Liver (tissue), 8 donors: ENCODE measurements at regions not wholly inside any gene's neighbourhood (a gene's known extent, or its start where the extent isn't known, plus 50 kb on each side); places are given as distances from the start of the nearest gene placed in this dataset.

Experiments used
- DNase-seq: peaks from one replicate; pipeline ENCODE4 v3.0.0-alpha.2; 2017; ENCODE audit warnings: low spot score
- H3K27ac ChIP-seq, 2 donors: one replicate each; pipeline ENCODE4 v1.7.0; 2013; ENCODE audit warnings: inconsistent platforms in 2 of 2, low read length in 2 of 2, control low read depth in 1 of 2, low read depth in 1 of 2, mild to moderate bottlenecking in 1 of 2
- H3K27me3 ChIP-seq, 4 donors: one replicate each; pipeline versions ENCODE4 v1.6.1 to v1.7.0; 2013; ENCODE audit warnings: low read length in 3 of 4, inconsistent platforms in 1 of 4, mild to moderate bottlenecking in 1 of 4, moderate library complexity in 1 of 4; ENCODE audit not compliant: control insufficient read depth in 4 of 4, insufficient read depth in 4 of 4
- H3K36me3 ChIP-seq, 4 donors: one replicate each; pipeline versions ENCODE4 v1.6.1 to v1.7.0; 2013; ENCODE audit warnings: low read length in 3 of 4, mild to moderate bottlenecking in 3 of 4, low read depth in 1 of 4, moderate library complexity in 1 of 4; ENCODE audit not compliant: control insufficient read depth in 4 of 4, insufficient read depth in 3 of 4
- H3K4me1 ChIP-seq, 4 donors: one replicate each; pipeline versions ENCODE4 v1.6.1 to v1.7.0; 2013; ENCODE audit warnings: low read length in 3 of 4, mild to moderate bottlenecking in 3 of 4, moderate library complexity in 1 of 4; ENCODE audit not compliant: control insufficient read depth in 4 of 4, insufficient read depth in 4 of 4
- H3K4me3 ChIP-seq, 3 donors: one replicate each; pipeline versions ENCODE4 v1.6.1 to v1.7.0; 2013; ENCODE audit warnings: low read length in 3 of 3, control low read depth in 1 of 3, low read depth in 1 of 3, mild to moderate bottlenecking in 1 of 3
- H3K9ac ChIP-seq, 2 donors: one replicate each; pipeline ENCODE4 v1.7.0; 2013; ENCODE audit warnings: low read length in 2 of 2, mild to moderate bottlenecking in 2 of 2, moderate library complexity in 2 of 2, control low read depth in 1 of 2, low read depth in 1 of 2
- H3K9me3 ChIP-seq, 4 donors: one replicate each; pipeline versions ENCODE4 v1.6.1 to v1.7.0; 2013; ENCODE audit warnings: low read length in 3 of 4; ENCODE audit not compliant: control insufficient read depth in 4 of 4
- FOXA1 ChIP-seq: IDR thresholded peaks from 2 replicates; pipeline ENCODE4 v1.6.1; 2016; ENCODE audit warnings: antibody characterized with exemption
- GABPA ChIP-seq, 2 donors: IDR thresholded peaks in 1 of 2; conservative IDR thresholded peaks in 1 of 2; 2 replicates each; pipeline ENCODE4 v1.6.1; 2016; ENCODE audit warnings: antibody characterized with exemption in 2 of 2, mild to moderate bottlenecking in 1 of 2, moderate library complexity in 1 of 2
- HNF4A ChIP-seq, 2 donors: conservative IDR thresholded peaks; 2 replicates each; pipeline ENCODE4 v1.6.1; 2016; ENCODE audit warnings: antibody characterized with exemption in 2 of 2, mild to moderate bottlenecking in 2 of 2
- HNF4G ChIP-seq: IDR thresholded peaks from 2 replicates; pipeline ENCODE4 v1.6.1; 2016; ENCODE audit warnings: antibody characterized with exemption
- JUND ChIP-seq, 2 donors: IDR thresholded peaks; 2 replicates each; pipeline ENCODE4 v1.6.1; 2016; ENCODE audit warnings: antibody characterized with exemption in 2 of 2
- RAD21 ChIP-seq, 2 donors: IDR thresholded peaks; 2 replicates each; pipeline ENCODE4 v1.6.1; 2016; ENCODE audit warnings: antibody characterized with exemption in 2 of 2, mild to moderate bottlenecking in 2 of 2
- WGBS: extraction: QIAGEN DNeasy Blood & Tissue Kit; methylation state at CpG from one replicate; pipeline ENCODE4 v1.1.7; 2013; 5-methylcytosine and 5-hydroxymethylcytosine counted together
- TF ChIP-seq, protein P1 (sequence below): IDR thresholded peaks from 2 replicates; pipeline ENCODE4 v1.6.1; 2016; ENCODE audit warnings: antibody characterized with exemption
- TF ChIP-seq, protein P2 (sequence below): IDR thresholded peaks from 2 replicates; pipeline ENCODE4 v1.6.1; 2016; ENCODE audit warnings: antibody characterized with exemption
- TF ChIP-seq, protein P3 (sequence below): fragments of 150-350 bp; IDR thresholded peaks from 2 replicates; pipeline ENCODE4 v1.5.1; 2017; ENCODE audit warnings: improper control_type of control experiment, low read depth, low read length; ENCODE audit not compliant: missing input control
- donor health status: healthy.
- donor health status: healthy.
- donor health status: healthy.
- donor health status: healthy.
- donor health status: healthy.

DNA sequence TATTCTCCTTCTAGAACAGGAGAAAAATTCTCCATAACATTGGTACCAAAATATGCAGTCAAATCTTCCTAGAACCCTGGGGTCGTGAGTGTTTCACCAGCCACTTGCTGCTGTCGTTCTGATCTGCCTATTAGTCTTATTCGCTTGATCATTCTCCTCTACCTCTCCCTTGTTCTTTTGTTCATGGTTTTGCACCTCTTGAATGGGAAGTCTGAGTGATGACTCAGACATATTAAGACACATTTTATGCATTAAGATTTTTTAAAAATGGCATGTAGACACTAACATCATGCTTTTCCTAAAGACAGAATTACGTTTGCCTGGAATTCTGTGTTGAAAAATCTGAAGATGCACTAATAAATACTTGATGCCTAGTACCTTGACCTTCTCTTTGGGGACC lies 159.2 kb upstream of the LRIG3 start (continued):
- TF ChIP-seq RAD21 (IDR thresholded peaks at IDR 0.05) (no peak), HNF4A (conservative IDR thresholded peaks at IDR 0.05) (no peak)
- TF ChIP-seq, protein P1, sequence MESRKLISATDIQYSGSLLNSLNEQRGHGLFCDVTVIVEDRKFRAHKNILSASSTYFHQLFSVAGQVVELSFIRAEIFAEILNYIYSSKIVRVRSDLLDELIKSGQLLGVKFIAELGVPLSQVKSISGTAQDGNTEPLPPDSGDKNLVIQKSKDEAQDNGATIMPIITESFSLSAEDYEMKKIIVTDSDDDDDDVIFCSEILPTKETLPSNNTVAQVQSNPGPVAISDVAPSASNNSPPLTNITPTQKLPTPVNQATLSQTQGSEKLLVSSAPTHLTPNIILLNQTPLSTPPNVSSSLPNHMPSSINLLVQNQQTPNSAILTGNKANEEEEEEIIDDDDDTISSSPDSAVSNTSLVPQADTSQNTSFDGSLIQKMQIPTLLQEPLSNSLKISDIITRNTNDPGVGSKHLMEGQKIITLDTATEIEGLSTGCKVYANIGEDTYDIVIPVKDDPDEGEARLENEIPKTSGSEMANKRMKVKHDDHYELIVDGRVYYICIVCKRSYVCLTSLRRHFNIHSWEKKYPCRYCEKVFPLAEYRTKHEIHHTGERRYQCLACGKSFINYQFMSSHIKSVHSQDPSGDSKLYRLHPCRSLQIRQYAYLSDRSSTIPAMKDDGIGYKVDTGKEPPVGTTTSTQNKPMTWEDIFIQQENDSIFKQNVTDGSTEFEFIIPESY: no peak
- TF ChIP-seq, protein P2, sequence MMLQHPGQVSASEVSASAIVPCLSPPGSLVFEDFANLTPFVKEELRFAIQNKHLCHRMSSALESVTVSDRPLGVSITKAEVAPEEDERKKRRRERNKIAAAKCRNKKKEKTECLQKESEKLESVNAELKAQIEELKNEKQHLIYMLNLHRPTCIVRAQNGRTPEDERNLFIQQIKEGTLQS: no peak

DNA sequence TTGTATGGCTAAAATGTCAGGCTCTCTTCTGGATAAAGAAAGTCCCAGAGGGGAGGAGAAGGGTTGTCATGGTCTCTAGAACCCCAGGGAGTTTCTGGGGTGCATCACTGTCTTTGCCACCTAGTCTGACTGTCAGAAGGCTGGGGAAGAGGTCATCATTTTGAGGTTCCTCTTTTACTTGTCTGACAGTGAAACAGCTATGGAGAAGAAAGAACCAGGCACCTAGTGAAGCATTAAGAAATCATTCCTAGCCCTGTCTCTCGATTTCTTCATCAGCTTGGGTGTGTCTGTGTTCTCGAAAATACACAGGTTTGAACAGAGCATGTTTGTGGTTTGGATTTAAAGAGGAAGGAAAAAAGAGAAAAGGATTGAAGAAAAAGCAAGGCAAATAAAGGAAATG lies 158.7 kb upstream of the LRIG3 start:
- H3K9ac ChIP-seq: no peak overlapping the region
- no peaks in the 10 kb centered on the region for H3K27me3 ChIP-seq
- TF ChIP-seq HNF4G: no peak
- H3K4me1 ChIP-seq: no peaks in the 10 kb centered on the region
- H3K4me3 ChIP-seq: no peak overlapping the region
- no peak overlapping the region for H3K27ac ChIP-seq
- H3K36me3 ChIP-seq: no peaks in the 10 kb centered on the region
- no peak for DNase-seq
- WGBS: 49% methylated on average over 2 of the region's 2 CpGs
- H3K9me3 ChIP-seq: no peaks in the 10 kb centered on the region

DNA sequence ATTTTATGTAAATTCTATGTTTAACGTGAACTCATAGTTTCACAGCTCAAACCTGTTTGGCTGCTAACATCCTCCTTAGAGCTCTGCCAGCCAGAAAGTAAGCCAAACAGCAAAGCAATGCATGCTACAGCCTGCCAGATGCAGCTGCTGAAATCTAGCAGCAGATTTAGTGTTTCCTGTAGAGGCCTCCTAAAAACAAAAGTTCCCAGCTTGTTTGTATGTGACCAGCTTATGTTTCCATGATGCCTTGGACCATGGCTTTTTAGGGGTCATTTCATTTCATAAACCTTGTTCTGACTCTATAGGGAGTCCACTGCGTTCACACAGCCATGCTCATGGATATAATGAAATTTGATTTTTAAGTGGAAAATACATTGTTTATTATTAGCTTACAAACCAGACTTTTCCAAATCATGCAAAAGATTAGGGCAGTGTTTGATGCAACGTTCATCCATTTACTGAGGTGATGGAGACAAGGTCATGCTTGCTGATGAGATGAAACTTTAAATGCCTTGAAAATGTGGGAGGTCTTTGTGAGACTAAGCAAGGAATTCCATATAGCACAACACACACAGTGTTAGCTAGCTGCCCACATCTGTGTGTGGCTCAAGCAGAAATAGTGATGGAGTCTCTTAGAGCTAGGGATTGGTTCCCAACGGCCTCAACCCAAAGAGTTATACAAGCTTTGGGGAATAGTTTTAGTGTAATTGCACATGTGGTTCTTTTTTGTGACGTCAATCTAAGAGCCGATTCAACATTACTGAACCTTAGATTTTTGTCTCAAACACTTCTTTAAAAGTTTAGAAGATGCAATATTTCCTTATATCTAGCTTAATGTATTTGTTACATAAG lies 157.5 kb upstream of the LRIG3 start:
- no peaks in the 10 kb centered on the region for H3K9me3 ChIP-seq
- TF ChIP-seq, protein P3, sequence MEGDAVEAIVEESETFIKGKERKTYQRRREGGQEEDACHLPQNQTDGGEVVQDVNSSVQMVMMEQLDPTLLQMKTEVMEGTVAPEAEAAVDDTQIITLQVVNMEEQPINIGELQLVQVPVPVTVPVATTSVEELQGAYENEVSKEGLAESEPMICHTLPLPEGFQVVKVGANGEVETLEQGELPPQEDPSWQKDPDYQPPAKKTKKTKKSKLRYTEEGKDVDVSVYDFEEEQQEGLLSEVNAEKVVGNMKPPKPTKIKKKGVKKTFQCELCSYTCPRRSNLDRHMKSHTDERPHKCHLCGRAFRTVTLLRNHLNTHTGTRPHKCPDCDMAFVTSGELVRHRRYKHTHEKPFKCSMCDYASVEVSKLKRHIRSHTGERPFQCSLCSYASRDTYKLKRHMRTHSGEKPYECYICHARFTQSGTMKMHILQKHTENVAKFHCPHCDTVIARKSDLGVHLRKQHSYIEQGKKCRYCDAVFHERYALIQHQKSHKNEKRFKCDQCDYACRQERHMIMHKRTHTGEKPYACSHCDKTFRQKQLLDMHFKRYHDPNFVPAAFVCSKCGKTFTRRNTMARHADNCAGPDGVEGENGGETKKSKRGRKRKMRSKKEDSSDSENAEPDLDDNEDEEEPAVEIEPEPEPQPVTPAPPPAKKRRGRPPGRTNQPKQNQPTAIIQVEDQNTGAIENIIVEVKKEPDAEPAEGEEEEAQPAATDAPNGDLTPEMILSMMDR: no peak
- TF ChIP-seq FOXA1 (no peak), GABPA (IDR thresholded peaks at IDR 0.05 in 1 of 2, conservative IDR thresholded peaks at IDR 0.05 in 1 of 2) (no peak), JUND (IDR thresholded peaks at IDR 0.05) (no peak)
- TF ChIP-seq, protein P2: no peak
- TF ChIP-seq, protein P1: no peak
- no peak overlapping the region for H3K9ac ChIP-seq
- H3K36me3 ChIP-seq: no peaks in the 10 kb centered on the region
- H3K27me3 ChIP-seq: no peaks in the 10 kb centered on the region
- WGBS: 61% methylated on average over 6 of the region's 6 CpGs
- H3K27ac ChIP-seq: no peak overlapping the region
- no peak for DNase-seq
- H3K4me1 ChIP-seq: no peaks in the 10 kb centered on the region
- H3K4me3 ChIP-seq: no peak overlapping the region
